ENCODE measurements at regions not wholly inside any gene's neighbourhood (a gene's known extent, or its start where the extent isn't known, plus 50 kb on each side); places are given as distances from the start of the nearest gene placed in this dataset.
A peak's percentile ranks its signal among the peaks of the same experiment; 100 is the strongest.

GRCh38 chr3:124453189-124453588 lies 277.1 kb upstream of the UMPS start:
- no peak for DNase-seq (ENCODE audit: low read depth)
- no peak for TF ChIP-seq CTCF (conservative IDR thresholded peaks at IDR 0.05; ENCODE audit: low read depth, low read length)
- H3K4me3 ChIP-seq (ENCODE audit: low read depth, low read length): no peak overlapping the region

DNA sequence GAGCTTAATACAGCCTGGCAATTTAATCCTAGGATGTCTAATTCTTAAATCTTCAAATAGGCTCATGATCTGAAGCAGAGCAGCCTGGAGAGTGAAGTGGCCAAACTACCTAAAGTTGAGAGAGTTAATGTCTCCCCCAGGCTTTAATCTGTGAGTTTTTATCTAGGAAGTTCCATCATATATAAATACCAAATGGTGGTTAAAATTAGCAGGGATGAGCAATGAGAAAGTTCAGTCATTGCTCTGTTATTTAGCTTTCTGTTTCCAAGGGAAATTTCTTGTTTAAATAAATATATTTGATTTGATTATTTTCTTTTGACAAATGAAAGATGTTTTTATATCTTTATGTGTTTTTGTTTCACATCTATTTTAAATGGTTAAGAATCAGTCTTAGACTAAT lies 274.4 kb upstream of the UMPS start:
- no peak overlapping the region for H3K4me3 ChIP-seq (ENCODE audit: low read depth, low read length)
- TF ChIP-seq CTCF (conservative IDR thresholded peaks at IDR 0.05; ENCODE audit: low read depth, low read length): no peak
- no peak for DNase-seq (ENCODE audit: low read depth)

DNA sequence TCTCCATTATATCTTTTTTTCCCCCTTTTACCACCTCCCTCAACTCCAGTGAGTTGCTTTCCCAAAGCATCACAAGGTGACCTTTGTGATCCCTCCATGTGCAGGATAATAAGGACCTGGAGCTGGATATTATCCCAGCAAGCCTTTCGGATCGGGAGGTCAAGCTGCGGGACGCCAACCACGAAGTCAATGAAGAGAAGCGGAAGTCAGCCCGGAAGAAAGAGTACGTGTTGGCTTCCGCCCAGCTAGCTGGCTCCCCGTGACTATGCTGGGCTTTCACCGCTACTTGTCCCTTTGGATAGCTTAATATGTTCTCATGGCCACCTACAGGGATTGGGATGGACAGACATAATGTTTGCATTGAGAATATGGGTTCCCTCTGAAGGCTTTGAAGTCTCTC lies 273.7 kb upstream of the UMPS start:
- no peak overlapping the region for H3K4me3 ChIP-seq (ENCODE audit: low read depth, low read length)
- DNase-seq (ENCODE audit: low read depth): no peak
- TF ChIP-seq CTCF (conservative IDR thresholded peaks at IDR 0.05; ENCODE audit: low read depth, low read length): no peak

DNA sequence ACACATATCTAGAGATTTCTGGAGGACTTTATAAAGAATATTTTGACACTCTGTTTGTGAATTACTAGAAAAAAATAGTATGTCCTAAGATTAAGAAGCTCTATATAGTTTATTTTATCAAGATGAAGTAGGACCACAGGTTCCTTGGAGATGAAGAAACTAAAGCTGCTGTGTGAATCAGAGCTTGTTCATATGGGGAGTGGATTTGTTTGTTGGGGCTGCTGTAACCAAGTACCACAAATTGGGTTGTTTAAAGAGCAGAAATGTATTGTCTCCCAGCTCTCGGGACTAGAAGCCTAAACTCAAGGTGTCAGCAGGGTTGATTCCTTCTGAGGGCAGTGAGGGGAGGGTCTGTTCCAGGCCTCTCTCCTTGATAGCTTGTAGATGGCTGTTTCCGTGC lies 270.6 kb upstream of the UMPS start:
- TF ChIP-seq CTCF (conservative IDR thresholded peaks at IDR 0.05; ENCODE audit: low read depth, low read length): no peak
- H3K4me3 ChIP-seq (ENCODE audit: low read depth, low read length): no peak overlapping the region
- DNase-seq (ENCODE audit: low read depth): no peak

DNA sequence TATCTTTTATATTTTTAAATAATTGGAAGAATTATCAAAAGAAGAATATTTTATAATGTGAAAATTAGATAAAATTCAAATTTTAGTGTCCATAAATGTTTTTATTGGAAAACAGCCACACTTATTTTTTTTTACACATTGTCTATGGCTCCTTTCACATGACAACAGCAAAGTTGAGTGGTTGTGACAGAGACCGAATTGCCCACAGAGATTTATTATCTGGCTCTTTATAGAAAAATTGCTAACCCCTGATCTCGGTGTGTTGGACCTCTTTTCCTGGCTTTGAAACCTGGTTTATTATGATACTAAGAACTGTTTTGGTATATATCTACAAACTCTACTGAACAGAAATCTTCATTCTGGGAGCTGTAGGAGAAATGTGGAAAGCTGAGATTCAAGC lies 269.1 kb upstream of the UMPS start:
- DNase-seq (ENCODE audit: low read depth): no peak
- TF ChIP-seq CTCF (conservative IDR thresholded peaks at IDR 0.05; ENCODE audit: low read depth, low read length): no peak
- H3K4me3 ChIP-seq (ENCODE audit: low read depth, low read length): no peak overlapping the region

DNA sequence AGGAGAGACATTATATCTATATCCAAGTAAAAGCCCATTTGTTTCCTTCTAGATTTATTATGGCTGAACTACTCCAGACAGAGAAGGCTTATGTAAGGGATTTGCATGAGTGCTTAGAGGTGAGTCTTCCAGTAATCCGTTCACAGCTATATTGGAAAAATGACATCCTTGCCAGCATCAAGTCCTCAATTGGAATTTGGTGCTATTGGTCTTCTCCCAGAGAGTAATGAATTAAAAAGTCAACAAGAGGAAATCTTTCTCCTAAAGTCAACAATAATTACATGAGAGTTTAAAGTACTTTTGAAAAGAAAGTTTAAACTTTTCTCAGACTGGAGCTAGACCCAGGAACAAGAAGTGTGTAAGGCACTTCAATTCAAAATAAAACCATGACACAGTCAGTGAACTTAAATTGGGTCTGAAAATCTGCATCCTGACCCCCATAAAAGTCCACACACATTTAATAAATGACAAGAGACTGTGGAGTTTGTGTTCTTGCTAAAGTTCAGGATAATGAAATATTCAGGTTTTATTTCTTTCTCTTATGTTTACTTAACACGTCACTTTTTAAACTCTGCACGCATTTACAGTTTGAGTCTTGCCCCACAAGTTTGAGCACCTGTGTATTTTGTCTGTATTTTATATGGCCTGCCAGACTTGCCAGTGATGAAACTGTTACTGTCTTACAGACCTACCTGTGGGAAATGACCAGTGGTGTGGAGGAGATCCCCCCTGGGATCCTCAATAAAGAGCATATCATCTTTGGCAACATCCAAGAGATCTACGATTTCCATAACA lies 268.2 kb upstream of the UMPS start:
- H3K4me3 ChIP-seq (ENCODE audit: low read depth, low read length): no peak overlapping the region
- no peak for TF ChIP-seq CTCF (conservative IDR thresholded peaks at IDR 0.05; ENCODE audit: low read depth, low read length)
- no peak for DNase-seq (ENCODE audit: low read depth)

DNA sequence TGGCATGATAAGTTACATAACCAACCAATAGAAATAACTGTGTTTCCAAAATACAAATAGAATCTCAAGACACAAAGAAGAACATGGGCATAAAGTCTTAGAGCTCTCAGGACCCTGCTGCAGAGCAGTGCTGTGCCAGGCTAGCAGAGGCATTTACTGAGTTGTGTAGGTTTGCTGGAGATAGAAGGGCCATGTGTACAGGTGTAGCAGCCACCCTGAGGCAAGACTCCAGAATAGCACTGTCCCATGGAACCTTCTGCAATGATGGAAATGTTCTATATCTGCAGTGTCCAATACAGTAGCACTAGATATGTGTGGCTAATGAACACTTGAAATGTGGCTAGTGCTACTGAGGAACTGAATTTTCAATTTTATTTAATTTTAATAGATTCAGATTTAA lies 267.0 kb upstream of the UMPS start:
- DNase-seq (ENCODE audit: low read depth): no peak
- H3K4me3 ChIP-seq (ENCODE audit: low read depth, low read length): no peak overlapping the region
- peak; percentile 17 for TF ChIP-seq CTCF (conservative IDR thresholded peaks at IDR 0.05; ENCODE audit: low read depth, low read length)

Data from epithelial cell of proximal tubule (primary cell).